GM18951 (cell line): ENCODE measurements at regions not wholly inside any gene's neighbourhood (a gene's known extent, or its start where the extent isn't known, plus 50 kb on each side); places are given as distances from the start of the nearest gene placed in this dataset.

ENCODE experiments used
- POLR2A ChIP-seq: IDR thresholded peaks from 4 replicates; pipeline ENCODE4 v1.6.1; 2011; ENCODE audit warnings: mild to moderate bottlenecking; ENCODE audit not compliant: insufficient read length, insufficient read depth; ENCODE audit errors: extremely low read depth
- in situ Hi-C: fragments of 300-500 bp; cut with MboI; formaldehyde crosslinking; loops from one replicate; pipeline ENCODE4 v1.12.0; 2022; ENCODE audit warnings: low sequenced_read_pairs, mixed read lengths, inconsistent platforms; ENCODE audit not compliant: unreplicated experiment

DNA sequence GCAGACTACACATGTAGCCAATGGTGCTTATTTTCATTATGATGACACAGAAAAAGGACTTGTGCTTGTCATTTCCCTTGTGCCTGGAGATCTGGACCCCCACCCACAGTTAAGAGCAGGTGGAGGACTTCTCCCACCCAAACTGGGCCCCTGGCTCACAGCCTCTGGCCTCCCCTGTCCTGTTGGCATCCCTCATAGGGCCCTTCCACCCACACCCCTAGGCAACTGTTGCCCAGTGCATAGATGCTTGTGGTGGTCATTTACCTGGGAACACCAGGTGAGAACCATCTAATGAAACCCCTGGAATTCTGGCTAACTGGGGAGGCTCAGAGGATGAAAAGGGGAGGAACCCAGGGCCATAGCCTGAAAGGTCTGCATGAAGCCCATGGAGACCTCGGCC is 355.9 kb downstream of the BUD13 start:
- TF ChIP-seq POLR2A = no peak
- in situ Hi-C loops = no loop called here

DNA sequence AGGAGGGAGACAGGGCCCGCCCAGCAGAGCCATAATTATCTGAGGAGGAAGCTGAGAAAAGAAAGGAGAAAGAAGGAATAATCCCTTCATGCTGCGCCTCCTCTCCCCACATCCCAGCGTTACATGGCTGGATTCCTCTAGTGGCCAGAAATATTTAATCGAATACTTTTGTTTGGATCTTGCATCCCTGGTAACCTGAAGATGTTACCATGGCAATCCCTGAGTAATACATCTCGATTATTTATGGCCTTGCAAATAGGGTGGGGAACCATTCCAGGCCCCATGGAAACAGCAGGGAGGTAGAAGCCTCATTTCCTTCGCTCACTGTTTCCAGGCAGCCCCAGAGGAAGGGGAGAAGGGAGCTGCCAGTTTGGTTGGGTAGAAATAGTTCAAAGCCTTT is 357.7 kb downstream of the BUD13 start:
- in situ Hi-C loops = no loop called here
- TF ChIP-seq POLR2A = no peak

DNA sequence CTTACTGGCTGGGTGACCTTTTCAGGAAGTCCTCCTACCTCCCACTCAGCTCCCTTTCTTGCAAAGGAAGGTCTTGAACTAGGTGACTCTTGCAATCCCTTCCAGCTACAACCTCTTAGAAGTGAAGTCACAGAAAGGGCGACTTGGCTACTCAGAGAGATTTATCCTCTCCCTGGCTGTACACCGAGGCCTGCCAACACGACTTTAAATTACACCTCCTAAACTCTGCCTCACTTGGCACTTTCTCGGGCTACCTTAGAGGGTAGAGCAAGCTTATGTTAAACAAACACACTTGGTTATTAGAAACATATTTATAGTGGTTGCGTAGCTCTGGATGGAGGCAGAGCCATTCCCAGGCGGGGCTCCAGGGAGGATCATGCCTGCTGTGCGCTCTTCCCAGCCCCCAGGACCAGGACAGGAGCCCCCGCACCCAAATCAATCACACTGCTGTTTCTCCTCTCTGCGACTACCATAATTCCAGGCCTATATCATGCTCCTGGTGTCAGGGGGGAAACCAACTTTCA is 358.4 kb downstream of the BUD13 start:
- in situ Hi-C loops = no loop called here

DNA sequence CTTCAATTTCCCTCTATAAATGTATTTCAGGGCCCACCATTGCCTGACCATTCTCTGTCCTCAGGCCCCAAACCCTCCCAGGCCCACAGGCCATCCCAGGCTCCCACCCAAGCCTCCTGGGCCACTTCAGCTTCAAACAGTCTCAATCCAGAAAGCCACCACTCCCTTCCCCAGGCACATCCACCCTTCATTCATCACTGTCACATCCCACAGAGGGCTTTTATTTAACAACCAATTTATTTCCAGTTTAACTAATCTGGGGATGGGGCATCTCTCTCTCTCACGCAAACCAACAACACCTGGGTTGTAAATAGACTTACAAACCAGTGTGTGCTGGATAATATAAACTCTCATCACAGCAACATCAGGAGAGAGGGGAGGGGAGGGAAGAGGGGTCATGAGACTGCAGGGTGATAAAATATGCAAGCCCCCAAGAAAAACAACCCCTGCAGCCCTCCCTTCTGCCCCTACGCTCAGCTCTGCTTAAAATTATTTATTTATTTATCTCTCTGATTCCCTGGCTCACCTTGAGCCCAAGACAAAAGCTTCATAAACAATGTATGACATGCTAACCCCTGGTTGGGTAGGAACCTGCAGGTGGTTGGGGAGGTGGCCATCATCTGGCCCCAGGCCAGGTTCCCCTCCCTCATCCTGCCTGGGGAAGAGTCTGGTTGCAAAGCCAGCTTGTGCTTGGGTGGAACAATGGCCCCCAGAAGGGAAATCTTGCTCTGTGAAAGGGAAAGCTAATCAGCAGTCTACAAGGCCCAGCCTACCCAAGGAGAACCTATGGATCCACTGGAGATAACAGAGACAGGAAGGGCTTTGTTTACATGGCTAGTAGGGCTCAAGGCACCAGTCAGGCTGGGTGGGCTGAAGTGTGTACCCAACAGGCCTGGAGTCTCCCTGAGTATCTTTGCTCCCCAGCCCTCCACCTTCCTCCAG is 359.2 kb downstream of the BUD13 start:
- in situ Hi-C loops = no loop called here
- no peak for TF ChIP-seq POLR2A

More for the DNA sequence above, 358.4 kb downstream of the BUD13 start:
- no peak for TF ChIP-seq POLR2A

DNA sequence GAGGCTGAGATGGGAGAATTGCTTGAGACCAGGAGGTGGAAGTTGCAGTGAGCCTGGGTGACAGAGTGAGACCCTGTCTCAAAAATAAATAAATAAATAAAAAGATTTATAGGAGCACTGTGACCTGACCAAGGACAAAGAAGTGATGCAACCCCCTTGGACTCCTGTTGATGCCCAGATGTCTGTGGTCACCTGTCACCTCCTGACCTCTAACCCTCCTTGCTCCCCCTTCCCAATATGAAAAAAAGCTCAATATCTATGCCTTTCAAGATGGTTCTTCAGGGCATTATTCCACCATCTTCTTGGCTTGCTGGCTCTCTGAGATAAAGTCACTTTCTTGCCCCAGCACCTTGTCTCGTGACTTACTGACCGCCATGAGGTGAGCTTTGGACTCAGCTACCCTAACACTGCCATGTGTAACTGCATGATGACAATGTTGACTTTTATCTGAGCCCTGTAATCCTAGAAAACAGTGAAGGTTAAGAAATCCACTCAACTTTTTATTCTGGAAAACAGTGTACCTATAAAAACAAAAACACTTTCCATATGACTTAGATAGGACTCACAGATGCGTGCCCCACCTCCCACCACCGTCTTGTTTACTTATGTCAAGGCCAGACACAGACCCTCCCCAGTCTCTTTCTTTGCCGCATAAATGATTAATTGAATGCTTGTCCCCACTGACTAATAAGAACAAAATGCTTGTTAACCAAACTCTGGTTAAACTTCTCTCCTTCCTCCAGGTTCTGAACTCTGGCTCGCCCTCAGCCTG is 360.5 kb downstream of the BUD13 start:
- in situ Hi-C loops = no loop called here
- TF ChIP-seq POLR2A = no peak

DNA sequence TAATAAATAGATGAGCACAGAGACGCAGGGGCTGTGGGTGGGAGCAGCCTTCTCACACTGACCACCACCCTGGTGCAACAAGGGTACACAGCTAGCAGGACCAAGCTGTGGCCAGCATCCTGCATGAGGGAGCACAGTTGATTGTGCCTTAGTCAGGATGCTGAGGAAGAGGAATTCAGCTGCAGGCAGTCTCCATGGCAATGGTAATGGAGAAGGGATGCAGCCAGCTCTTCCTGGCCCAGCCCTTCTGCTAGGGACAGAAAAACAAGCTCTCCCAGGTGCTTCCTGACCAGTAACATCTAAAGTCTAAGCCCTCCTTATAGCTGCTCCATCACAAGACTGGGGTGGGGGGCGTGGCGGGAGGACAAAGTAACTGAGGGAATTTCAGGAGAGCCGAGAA is 363.5 kb downstream of the BUD13 start:
- in situ Hi-C loops = no loop called here
- TF ChIP-seq POLR2A = no peak

DNA sequence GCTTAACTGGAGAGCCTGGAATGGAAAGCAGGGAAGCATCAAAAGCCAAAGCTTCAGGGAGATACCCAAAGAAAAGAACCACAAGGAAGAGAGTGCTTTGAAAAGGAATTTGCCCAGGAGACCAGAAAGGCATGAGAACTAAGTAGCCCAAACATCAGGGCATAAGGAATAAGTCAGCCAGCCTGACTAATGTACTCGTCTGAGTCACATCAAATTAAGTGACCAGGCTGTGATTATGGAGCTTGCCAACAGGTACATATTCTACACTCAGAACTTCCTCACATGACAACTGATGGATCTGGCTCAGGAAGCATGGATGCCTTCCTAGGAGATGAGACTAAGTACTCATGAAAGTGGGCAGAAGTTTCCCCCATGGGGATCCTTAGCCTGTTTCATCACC is 366.7 kb downstream of the BUD13 start:
- in situ Hi-C loops = no loop called here
- TF ChIP-seq POLR2A = no peak

DNA sequence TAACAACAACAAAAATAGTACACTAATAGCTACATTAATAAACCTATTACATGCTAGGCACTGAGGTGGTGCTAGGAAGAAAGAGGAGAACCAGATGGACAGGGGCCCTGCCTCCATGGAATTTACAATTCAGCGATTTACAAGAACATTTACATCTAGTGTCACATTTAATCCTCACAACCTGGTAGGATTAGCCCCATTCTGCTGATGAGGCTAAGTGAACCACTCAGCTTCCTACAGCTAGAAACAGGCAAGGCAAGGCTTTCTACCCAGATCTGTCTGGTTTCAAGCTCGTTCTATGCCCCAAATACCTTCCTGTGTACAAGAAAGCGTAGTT is 368.4 kb downstream of the BUD13 start:
- TF ChIP-seq POLR2A = no peak
- in situ Hi-C loops = no loop called here

DNA sequence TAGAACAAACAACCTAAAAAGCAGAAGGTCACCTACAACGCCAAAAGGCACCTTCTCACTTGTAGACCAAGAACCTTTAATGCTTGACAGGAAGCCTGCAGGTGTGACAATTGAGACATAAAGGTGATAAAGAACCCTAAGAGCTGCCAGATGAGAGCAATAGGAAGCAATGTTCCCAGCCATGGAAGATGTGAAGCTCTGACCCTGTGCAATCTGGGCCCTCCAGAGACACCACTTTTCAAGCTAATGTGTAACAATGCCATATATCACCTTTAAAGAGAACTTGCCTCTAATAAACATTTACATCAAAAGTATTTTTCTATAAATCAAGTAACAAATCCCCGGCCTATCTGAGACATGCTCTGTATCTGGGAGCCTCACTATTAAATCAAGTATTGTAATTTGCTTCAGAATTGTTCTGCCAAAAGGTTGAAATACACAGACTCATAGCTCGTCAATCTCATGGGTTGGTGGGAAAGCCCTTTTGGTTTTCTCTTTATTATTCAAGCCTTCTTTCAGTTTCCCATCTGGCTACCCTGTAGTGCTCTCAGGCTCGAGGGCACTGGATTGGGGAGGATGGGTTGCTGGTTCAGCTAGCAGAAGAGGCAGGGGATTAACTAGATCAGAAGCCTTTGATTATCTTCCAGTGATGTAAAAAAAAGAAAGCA is 368.9 kb downstream of the BUD13 start:
- in situ Hi-C loops = no loop called here
- no peak for TF ChIP-seq POLR2A

DNA sequence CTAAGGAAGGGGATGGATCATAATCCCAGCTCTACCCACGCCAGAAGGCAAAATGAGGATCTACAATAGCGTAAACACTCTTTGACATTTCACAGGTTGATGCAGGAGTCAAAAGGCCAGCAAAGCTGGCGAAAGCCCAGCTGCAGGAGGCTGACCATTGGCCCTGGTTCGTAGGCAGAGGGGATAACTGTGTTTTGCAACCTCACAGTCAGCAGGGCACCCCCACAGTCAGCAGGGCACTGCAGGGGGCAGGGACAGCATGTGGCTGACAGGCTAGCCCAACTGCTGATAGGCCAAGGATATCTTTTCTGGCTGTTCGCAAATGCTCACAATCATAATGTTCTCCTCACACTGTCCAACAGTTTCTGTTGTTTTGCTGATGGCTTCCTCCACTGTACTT is 372.7 kb downstream of the BUD13 start:
- in situ Hi-C loops = no loop called here
- TF ChIP-seq POLR2A = no peak

DNA sequence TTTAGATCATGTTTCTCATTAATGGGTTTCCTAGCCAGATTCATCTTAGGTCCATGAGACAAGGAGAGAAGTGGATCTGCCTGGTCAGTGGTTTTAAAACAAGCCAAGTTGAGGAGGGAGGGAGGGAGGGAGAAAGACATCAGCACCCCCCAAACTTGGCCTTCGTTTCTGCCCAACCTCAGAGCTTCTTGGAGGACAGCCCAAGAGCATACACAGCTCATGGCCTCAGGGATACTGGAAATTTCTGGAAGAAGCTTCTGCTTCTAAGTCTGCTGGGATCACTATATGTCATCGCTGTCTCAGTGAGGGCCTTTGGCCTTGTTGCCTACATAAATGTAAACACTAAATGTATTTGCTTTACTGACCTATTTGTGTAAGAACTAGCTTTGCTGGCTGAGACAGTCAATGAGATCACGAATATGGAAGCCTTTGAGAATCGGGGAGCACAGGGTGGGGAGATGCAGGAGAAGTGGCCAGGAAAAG is 375.1 kb downstream of the BUD13 start:
- no peak for TF ChIP-seq POLR2A
- in situ Hi-C loops = no loop called here

DNA sequence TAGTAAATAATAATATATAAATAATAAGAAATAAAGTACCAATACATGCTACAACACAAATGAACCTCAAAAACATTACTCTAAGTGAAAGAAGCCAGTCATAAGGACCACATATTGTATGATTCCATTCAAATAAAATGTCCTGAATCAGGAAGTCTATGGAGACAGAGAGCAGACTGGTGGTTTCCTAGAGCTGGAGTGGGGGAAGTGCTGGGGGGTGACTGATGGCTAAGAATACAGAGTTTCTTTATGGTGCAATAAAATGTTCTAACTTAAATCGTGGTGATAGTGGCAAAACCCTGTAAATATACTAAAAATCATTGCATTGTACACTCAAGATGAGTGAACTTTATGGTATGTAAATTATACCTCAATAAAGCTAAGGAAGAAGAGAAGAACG is 376.5 kb downstream of the BUD13 start:
- in situ Hi-C loops = no loop called here
- no peak for TF ChIP-seq POLR2A

DNA sequence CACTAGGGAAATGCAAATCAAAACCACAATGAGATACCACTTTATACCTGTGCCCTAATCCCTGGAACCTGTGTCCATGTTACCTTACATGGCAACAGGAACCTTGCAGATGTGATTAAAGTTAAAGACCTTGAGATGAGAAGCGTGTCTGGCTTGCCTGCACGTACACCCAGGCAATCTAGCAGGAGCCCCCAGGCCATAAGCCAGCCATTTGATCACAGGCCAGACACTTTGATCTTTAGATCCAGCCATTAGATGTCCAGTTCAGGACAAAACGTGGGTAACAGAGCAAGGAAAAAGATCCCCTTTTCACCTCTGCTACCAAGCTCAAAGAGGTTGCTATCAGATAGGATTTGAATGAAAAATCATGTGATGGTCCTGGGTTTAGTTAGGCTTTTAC is 378.8 kb downstream of the BUD13 start:
- no peak for TF ChIP-seq POLR2A
- in situ Hi-C loops = no loop called here
